ENCODE measurements at regions not wholly inside any gene's neighbourhood (a gene's known extent, or its start where the extent isn't known, plus 50 kb on each side); places are given as distances from the start of the nearest gene placed in this dataset.

GRCh38 chrX:39513836-39514235 is 583.9 kb downstream of the BCOR start:
- TF ChIP-seq POLR2A (IDR thresholded peaks at IDR 0.05) = no peak
- TF ChIP-seq CTCF (IDR thresholded peaks at IDR 0.05) = no peak

Data from body of pancreas (tissue), 4 donors.